HG02970 (cell line): ENCODE measurements at regions not wholly inside any gene's neighbourhood (a gene's known extent, or its start where the extent isn't known, plus 50 kb on each side); places are given as distances from the start of the nearest gene placed in this dataset.

Experiments
- ATAC-seq: cut with Tn5 transposase; IDR thresholded peaks from one replicate; pipeline ENCODE4 v1.9.1; 2021; ENCODE audit warnings: mild to moderate bottlenecking, moderate library complexity, moderate number of reproducible peaks; ENCODE audit not compliant: unreplicated experiment, low FRiP score

DNA sequence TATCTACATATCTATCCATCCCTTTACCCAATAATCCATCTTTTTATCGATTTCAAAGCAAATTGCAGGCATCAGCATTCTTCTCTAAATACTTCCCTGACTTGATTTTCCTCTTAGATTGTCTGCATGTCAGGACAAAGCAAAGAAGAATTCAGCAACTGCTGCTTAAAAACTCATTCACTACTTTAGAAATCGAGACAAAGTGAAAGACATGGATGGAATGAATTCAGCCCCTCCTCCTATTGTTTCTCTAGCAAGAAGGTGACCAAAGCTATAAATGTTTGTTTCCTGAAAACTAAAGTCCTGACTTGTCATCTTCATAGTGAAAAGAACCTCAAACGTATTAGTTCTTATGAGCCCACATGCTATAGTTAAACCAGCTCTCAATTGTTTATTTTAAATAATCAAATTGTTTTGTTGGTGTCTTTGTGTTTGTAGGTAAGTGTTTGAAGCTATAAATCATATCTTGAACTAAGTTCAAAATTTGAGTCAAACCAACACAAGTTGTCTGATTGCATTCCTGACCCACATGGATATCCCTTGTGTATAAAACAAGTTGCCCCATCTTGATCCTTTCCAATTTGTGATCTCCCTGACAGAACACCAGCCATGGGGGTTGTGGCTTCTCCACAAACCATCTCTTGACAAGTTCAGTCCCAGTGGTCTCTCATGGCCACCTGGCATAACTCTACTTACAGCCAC, 58.6 kb upstream of the ARHGAP5 start:
- no peak for ATAC-seq

DNA sequence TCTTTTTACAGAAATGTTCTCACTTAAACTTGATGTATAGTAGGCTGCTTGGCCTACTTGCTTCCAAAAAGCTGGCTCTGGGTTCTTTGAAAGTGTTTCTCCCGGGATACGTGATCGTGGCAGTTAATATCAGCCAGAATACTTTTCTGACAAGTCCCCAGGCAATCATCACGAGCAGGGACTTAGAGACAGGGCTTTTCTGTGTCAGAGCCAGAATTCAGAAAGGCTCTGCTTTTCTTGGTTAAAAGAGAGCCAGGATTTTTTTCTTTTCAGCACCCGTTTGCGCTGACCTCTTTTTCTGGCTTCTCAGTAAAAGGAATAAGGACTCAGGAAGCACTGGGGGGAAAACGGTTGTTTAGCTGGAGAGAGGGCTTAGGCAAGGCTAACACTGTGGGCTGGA, 57.8 kb upstream of the ARHGAP5 start:
- no peak for ATAC-seq

DNA sequence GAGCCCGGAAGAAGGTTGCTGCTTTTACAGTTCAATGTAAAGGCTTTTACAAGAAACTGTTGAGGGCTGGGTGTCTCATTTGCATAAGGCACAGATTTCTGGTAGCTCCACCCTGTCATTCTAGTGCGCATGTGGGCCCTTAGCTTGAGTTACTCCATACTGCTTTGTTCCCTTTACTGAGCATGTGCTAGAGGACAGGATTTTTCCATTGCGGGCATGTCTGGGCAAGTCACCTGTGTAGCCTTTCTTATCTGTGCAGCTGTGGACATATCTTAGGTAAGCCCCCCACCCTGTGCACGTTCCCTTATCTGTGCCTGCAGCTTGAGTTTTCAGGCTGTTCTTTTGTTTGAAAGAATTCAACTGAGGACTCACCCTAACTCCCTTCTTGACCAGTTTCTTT, 56.2 kb upstream of the ARHGAP5 start:
- ATAC-seq = no peak

DNA sequence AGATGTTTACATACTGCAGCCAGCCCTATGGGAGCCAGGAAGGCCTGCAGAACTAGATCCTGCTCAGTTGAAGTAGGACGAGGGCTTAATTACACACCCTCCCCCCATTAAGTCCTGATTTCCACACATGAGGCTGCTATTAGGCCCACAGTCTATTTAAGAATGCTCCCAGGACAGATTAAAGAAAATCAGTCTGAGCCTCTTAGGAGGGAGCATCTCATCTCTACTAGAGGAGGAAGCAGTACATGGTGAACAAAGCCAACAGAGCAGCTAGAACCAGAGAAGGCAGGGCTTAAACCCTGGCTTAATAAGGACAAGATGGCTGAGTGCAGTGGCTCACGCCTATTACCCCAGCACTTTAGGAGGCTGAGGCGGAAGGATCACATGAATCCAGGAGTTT, 55.8 kb upstream of the ARHGAP5 start:
- ATAC-seq = no peak

DNA sequence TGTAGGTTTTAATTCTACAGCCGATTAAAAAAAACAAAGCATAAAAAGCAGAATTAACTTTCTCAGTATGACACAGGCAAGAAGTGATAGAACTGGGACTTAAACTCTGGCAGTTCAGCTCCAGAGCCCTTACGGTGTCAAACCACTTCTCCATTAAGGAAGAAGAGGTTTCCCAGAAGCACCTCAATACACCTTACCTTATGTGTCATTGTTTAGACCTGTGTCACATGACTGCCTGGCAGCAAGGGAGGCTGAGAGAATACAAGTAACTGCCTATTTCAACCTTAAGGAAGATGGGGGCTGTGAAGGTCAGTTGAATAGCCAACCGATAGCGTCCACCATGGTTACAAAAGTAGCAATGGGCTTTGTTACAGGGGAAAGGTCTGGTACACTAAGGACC, 54.6 kb upstream of the ARHGAP5 start:
- no peak for ATAC-seq

DNA sequence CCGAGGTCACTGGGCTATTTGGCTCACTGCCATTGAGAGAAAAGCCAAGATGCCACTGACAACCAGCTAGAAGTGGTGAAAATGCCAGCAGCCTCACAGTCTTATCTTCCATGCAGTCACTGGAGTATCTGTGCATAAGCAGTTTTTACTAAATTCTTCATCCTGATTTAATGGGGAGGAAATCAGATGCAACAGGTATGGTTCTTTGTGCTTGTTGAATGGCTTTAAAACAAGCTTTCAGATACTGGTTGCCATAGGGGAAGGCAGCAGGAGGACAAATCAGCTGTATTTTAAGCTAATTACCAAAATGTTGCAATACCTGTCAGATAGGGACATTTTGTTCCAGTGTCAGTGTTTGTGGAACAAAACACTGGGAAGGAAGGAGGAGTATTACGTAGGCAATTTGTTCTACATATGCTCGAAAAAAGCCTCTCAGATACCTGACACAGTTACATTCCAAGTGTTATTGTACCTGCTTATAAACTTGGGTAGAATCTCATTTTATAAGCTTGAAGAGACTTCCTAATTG, 54.1 kb upstream of the ARHGAP5 start:
- no peak for ATAC-seq

DNA sequence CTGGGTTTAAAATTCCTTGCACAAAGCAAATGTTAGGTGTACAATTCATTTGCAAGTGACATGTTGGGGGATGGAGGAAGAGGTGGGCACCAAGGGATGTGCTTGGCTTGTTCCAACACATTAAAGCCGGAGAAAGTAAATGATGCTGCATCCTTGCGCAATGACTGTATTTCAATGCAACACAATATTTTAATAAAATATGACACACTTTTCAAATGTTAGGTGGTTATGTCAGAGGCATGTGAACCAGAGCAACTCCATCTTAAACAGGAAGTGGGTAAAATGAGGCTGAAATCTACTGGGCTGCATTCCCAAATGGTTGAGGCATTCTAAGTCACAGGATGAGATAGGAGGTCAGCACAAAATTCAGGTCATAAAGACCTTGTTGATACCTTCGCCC, 53.6 kb upstream of the ARHGAP5 start:
- ATAC-seq = no peak

DNA sequence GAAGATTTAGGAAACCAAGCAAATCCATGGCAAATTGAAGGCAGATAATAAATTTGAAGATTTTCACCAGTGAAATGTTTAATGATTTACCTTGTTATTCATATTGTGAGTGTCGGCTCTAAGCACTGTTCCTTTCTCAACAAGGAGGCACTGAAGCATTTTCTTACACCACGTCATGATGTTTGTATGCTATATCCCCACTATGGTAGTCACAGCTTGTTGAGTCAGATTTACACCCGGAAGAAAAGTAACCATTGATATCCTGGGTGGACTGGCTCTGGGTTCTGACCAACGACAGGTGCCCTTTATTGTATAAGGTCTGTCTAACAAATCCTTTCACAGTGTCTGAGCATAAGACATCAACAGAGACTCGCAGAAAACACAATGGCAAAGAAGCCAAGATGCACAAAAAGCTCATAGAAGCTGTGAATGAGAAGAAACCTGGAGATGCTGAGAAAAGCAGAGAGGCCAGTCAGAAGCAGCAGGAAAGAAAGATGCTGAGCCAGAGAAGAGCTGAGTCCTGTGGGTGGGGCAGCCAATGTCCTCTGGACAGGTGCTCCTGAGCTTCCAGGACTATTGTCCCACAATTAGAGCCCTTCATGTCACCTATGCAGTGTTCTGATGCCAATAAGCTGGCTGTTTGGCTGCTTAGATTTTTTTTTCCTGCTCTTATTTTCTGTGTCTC, 49.7 kb upstream of the ARHGAP5 start:
- no peak for ATAC-seq
